WTC11 (cell line): ENCODE measurements at regions not wholly inside any gene's neighbourhood (a gene's known extent, or its start where the extent isn't known, plus 50 kb on each side); places are given as distances from the start of the nearest gene placed in this dataset.

Experiments
- ATAC-seq: fragments of 200-7000 bp; cut with Tn5 transposase; 2 replicates; pipeline ENCODE4 v1.10.0; 2021; ENCODE audit warnings: mild to moderate bottlenecking, moderate library complexity
- CTCF ChIA-PET: fragments of 300-600 bp; sonication (Branson Sonifier 250); formaldehyde crosslinking; loops from one replicate; lab custom pipeline; 2021; ENCODE audit warnings: antibody characterized with exemption; lab: Charles Lee
- POLR2A ChIA-PET: fragments of 350-600 bp; sonication (Branson Sonifier 250); formaldehyde crosslinking; loops from one replicate; lab custom pipeline; 2021; ENCODE audit warnings: antibody characterized with exemption; lab: Charles Lee
- DNase-seq: peaks from one replicate; pipeline ENCODE4 v3.0.0; 2021; ENCODE audit warnings: low spot score
- H3K27ac Mint-ChIP-seq: 2 replicates; pipeline ENCODE4 v1.8.0; 2021; ENCODE audit warnings: mixed read lengths
- H3K27me3 Mint-ChIP-seq: 2 replicates; pipeline ENCODE4 v1.8.0; 2021; ENCODE audit warnings: low read depth, mild to moderate bottlenecking, moderate library complexity, mixed read lengths
- H3K36me3 Mint-ChIP-seq: 2 replicates; pipeline ENCODE4 v1.8.0; 2021; ENCODE audit warnings: mixed read lengths
- H3K4me1 Mint-ChIP-seq: 2 replicates; pipeline ENCODE4 v1.8.0; 2022; ENCODE audit warnings: mixed read lengths
- H3K4me3 Mint-ChIP-seq: 2 replicates; pipeline ENCODE4 v1.8.0; 2021; ENCODE audit warnings: mild to moderate bottlenecking, moderate library complexity, mixed read lengths
- H3K9me3 Mint-ChIP-seq: 2 replicates; pipeline ENCODE4 v1.8.0; 2021; ENCODE audit warnings: mixed read lengths
- ARID4B ChIP-seq: sonication (generic); formaldehyde crosslinking; IDR thresholded peaks from 2 replicates; pipeline ENCODE4 v1.8.0; 2023; ENCODE audit warnings: missing genetic modification reagents, mild to moderate bottlenecking, borderline replicate concordance
- CREM ChIP-seq: sonication (generic); formaldehyde crosslinking; IDR thresholded peaks from 2 replicates; pipeline ENCODE4 v1.8.1; 2022; ENCODE audit warnings: mild to moderate bottlenecking, missing genetic modification reagents, moderate library complexity
- E2F4 ChIP-seq: sonication (generic); formaldehyde crosslinking; IDR thresholded peaks from 2 replicates; pipeline ENCODE4 v1.8.1; 2022; ENCODE audit warnings: low read depth, mild to moderate bottlenecking, moderate library complexity, missing genetic modification reagents, borderline replicate concordance
- ELF4 ChIP-seq: sonication (generic); formaldehyde crosslinking; IDR thresholded peaks from 2 replicates; pipeline ENCODE4 v1.8.1; 2022; ENCODE audit warnings: low read depth, mild to moderate bottlenecking, moderate library complexity, missing genetic modification reagents
- KAT7 ChIP-seq: sonication (generic); formaldehyde crosslinking; IDR thresholded peaks from 2 replicates; pipeline ENCODE4 v1.8.1; 2023; ENCODE audit warnings: missing genetic modification reagents, mild to moderate bottlenecking, borderline replicate concordance
- NFATC4 ChIP-seq: fragments of 250-450 bp; sonication (Bioruptor Pico); IDR thresholded peaks from 2 replicates; pipeline ENCODE4 v1.9.0; 2021; ENCODE audit warnings: mild to moderate bottlenecking
- NFYB ChIP-seq: sonication (generic); formaldehyde crosslinking; conservative IDR thresholded peaks from 2 replicates; pipeline ENCODE4 v1.8.0; 2022; ENCODE audit warnings: low read depth, missing genetic modification reagents
- NR3C1 ChIP-seq: sonication (generic); formaldehyde crosslinking; conservative IDR thresholded peaks from 2 replicates; pipeline ENCODE4 v1.8.1; 2023; ENCODE audit warnings: low read depth, mild to moderate bottlenecking, missing genetic modification reagents
- PRRX2 ChIP-seq: fragments of 250-450 bp; sonication (Bioruptor Pico); IDR thresholded peaks from 2 replicates; pipeline ENCODE4 v1.8.0; 2021; ENCODE audit warnings: mild to moderate bottlenecking
- TCF7 ChIP-seq: sonication (generic); formaldehyde crosslinking; IDR thresholded peaks from 2 replicates; pipeline ENCODE4 v1.8.0; 2022; ENCODE audit warnings: mild to moderate bottlenecking, low read depth, missing genetic modification reagents, moderate library complexity
- ZNF138 ChIP-seq: sonication (generic); formaldehyde crosslinking; conservative IDR thresholded peaks from 2 replicates; pipeline ENCODE4 v1.8.1; 2022; ENCODE audit warnings: mild to moderate bottlenecking, moderate library complexity, missing genetic modification reagents
- ZNF263 ChIP-seq: sonication (generic); formaldehyde crosslinking; IDR thresholded peaks from 2 replicates; pipeline ENCODE4 v1.8.1; 2022; ENCODE audit warnings: low read depth, mild to moderate bottlenecking, moderate library complexity, missing genetic modification reagents
- ZNF317 ChIP-seq: sonication (generic); formaldehyde crosslinking; IDR thresholded peaks from 2 replicates; pipeline ENCODE4 v1.8.1; 2023; ENCODE audit warnings: low read depth, mild to moderate bottlenecking, moderate library complexity, missing genetic modification reagents, borderline replicate concordance
- ZNF396 ChIP-seq: fragments of 250-450 bp; sonication (Bioruptor Pico); IDR thresholded peaks from 2 replicates; pipeline ENCODE4 v1.8.0; 2021; ENCODE audit warnings: mild to moderate bottlenecking, moderate library complexity, borderline replicate concordance
- ZNF416 ChIP-seq: fragments of 250-450 bp; sonication (Bioruptor Pico); IDR thresholded peaks from 2 replicates; pipeline ENCODE4 v1.9.0; 2021; ENCODE audit warnings: mild to moderate bottlenecking, inconsistent platforms
- ZSCAN18 ChIP-seq: fragments of 250-450 bp; sonication (Bioruptor Pico); IDR thresholded peaks from 2 replicates; pipeline ENCODE4 v2.1.2; 2022; ENCODE audit warnings: mild to moderate bottlenecking, moderate library complexity

- ChIA-PET CTCF (no interaction called here), POLR2A (no interaction called here)
- Mint-ChIP-seq H3K27ac (no peak overlapping the region), H3K4me1 (peaks cover 65% of the 10 kb centered on the region), H3K4me3 (no peak overlapping the region), H3K27me3 (peaks cover 40% of the 10 kb centered on the region), H3K9me3 (peaks cover 6% of the 10 kb centered on the region), H3K36me3 (no peaks in the 10 kb centered on the region; the same call in 1 of the 2 replicates)
- DNase-seq (no peak), ATAC-seq (no peak)
- TF ChIP-seq KAT7 (CRISPR knock-in tag) (no peak), ZNF263 (CRISPR knock-in tag) (no peak), ZNF416 (CRISPR knock-in tag) (no peak), E2F4 (CRISPR knock-in tag) (no peak), NFYB (no peak), ZNF138 (CRISPR knock-in tag) (no peak), ELF4 (CRISPR knock-in tag) (no peak), TCF7 (CRISPR knock-in tag) (no peak), ZNF317 (no peak), ARID4B (no peak), CREM (CRISPR knock-in tag) (no peak), ZNF396 (CRISPR knock-in tag) (no peak)
Observed at GRCh38 chr7:42688056-42688371, 223.9 kb downstream of the C7orf25 start.

GRCh38 chr7:42687211-42688055 is 224.4 kb downstream of the C7orf25 start:
- ATAC-seq (peak; percentile 4; the same call in 1 of the 2 replicates), DNase-seq (no peak)
- peaks cover 62% of the 10 kb centered on the region for H3K4me1 Mint-ChIP-seq
- H3K4me3 Mint-ChIP-seq, result peak overlapping the region; percentile 28; the same call in 1 of the 2 replicates
- peaks cover 6% of the 10 kb centered on the region for H3K9me3 Mint-ChIP-seq
- no peak overlapping the region for H3K27ac Mint-ChIP-seq
- H3K36me3 Mint-ChIP-seq, result no peaks in the 10 kb centered on the region; the same call in 1 of the 2 replicates
- TF ChIP-seq CREM (CRISPR knock-in tag), result no peak
- no peak for TF ChIP-seq ZSCAN18
- no peak for TF ChIP-seq PRRX2 (CRISPR knock-in tag)
- no peak for TF ChIP-seq NR3C1 (CRISPR knock-in tag)
- no peak for TF ChIP-seq NFATC4 (CRISPR knock-in tag)
- CTCF ChIA-PET, result no interaction called here
- POLR2A ChIA-PET, result no interaction called here
- peaks cover 40% of the 10 kb centered on the region for H3K27me3 Mint-ChIP-seq
